Activated CD4-positive, alpha-beta T cell treated with anti-CD3 and anti-CD28 coated beads, Interleukin-2, amount 50 U/mL, for 1 hour (primary cell): ENCODE measurements at regions not wholly inside any gene's neighbourhood (a gene's known extent, or its start where the extent isn't known, plus 50 kb on each side); places are given as distances from the start of the nearest gene placed in this dataset.
"Not testable (repeated sequence)": the region's sequence is repeated elsewhere in the genome, so short reads cannot be mapped to it uniquely, and the experiment has no call there.

Source experiments
- DNase-seq: peaks from one replicate; pipeline ENCODE4 v3.0.0-alpha.2; 2020

DNA sequence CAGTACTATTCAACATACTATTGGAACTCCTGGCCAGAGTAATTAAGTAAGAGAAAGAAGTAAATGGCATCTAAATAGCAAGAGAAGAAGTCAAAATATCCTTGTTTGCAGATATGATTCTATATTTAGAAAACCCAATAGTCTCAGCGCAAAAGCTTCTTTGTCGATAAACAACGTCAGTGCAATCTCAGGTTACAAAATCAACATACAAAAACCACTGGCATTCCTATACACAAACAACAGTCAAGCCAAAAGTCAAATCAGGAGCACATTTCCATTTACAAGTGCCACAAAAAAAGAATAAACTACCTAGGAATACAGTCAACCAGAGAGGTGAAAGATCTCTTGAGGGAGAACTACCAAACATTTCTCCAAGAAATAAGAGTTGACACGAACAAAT, 1901.9 kb upstream of the ACO1 start:
- DNase-seq = no peak

DNA sequence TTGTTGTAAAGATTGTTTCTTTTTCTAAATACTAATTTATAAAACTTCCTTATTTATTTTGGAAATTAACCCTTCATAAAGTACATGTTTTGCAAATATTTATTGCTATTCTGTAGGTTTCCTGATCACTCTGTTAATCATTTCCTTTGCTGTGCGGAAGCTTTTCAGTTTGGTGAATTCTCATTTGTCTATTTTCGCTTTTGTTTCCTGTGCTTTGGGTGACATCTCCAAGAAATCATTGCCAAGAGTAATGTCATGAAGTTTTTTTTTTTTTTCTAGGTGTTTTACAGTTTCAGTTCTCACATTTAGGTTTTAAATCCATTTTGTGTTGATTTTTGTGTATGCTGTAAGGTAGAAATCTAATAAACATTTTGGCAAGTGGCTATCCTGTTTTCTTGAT, 1899.8 kb upstream of the ACO1 start:
- no peak for DNase-seq

DNA sequence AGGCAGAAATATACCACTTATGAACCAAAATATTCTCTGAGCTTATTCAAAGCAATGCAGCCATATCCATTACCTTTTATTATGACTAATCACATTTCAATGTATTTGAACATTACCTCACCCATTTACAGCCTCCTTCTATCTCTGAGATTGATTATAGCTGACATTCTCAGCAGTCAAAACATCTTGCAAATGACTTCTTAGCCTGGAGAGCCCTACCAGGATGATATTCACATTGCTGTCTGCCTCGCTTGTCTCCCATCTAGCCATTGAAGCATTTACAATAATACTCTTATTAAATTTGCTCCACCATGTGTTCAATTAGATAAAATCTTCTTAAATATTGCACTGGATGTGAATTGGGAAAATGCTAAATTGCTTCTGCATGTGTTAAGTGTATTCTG, 1879.9 kb upstream of the ACO1 start:
- DNase-seq = no peak

DNA sequence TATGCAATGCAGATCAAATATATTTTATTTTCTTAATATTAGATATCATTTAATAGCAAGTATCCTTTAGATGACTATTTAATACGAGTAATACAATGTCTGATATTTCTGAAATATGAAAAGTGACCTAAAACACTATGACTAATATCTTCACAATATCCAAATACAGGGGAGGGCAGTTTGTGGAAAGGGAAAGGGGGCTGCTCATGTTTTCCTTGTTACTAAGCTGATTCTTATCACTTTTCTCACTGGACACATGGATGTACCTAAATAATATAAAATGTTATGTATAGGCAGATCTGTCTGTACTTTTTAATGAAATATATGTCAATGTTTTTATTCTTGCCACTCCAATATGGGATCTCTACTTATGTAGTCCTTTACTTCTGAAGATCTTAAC, 1879.1 kb upstream of the ACO1 start:
- no peak for DNase-seq

DNA sequence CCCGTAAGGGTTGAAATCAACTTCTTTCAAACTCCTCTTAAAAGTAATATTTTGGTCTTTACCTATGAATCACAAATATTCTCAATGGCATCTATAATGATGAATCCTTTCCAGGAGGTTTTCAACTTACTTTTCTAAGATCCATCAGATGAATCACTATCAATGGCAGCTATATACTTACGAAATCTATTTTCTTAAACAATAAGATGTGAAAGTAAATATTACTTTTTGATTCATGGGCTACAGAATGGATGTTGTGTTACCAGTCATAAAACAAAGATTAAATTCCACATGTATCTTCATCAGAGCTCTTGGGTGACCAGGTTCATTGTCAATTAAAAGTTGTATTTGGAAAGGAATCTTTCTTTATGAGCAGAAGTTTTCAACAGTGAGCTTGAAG, 1877.7 kb upstream of the ACO1 start:
- DNase-seq = no peak

DNA sequence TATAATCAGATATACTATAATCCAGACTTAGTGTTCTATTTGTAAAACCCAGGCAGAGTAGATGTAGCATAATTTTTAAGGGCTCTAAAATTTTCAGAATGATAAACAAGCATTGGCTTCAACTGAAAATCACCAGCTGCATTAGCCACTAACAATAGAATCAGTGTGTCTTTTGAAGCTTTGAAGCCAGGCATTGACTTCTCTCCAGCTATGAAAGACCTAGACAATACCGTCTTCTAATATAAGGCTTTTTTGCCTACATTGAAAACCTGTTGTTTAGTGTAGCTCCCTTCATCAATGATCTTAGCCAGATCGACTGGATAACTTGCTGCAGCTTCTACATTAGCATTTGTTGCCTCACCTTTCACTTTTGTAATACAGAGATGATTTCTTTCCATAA, 1877.3 kb upstream of the ACO1 start:
- no peak for DNase-seq

DNA sequence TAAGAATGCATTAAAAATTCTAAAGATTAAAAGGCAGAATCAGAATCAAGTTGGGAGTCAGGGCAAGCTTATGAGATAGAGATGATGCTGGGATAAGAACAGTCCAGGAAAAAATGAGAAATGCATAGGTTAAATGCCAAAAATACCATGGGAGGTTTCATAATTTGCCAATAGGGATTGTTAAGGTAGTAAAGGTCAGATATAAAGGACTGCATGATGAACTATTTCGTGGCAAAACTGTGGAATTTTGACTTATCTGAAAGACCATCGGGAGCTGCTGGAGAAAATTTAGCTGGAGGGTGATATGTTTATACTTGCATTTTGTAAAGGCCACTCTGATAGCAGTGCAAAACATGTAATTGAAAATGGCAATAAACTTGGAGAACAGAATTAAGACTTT, 1872.8 kb upstream of the ACO1 start:
- no peak for DNase-seq

DNA sequence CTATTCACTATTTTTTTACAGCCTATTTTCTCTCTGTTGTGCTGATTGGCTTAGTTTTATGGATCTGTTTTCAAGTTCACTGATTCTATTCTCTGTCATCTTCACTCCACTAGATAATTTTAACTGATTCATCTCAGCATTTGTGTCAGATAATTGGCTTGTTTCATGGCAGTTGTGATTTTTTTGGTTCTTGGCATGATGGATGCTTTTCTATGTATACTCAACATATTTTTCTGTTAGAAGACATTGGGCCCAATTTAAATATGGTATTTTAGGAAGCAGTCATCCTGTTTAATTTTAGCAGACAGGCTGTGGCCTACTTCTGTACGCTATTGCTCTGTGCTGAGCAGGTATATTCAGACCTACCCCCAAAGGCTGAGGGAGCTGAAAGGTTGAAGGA, 1865.3 kb upstream of the ACO1 start:
- DNase-seq = no peak

DNA sequence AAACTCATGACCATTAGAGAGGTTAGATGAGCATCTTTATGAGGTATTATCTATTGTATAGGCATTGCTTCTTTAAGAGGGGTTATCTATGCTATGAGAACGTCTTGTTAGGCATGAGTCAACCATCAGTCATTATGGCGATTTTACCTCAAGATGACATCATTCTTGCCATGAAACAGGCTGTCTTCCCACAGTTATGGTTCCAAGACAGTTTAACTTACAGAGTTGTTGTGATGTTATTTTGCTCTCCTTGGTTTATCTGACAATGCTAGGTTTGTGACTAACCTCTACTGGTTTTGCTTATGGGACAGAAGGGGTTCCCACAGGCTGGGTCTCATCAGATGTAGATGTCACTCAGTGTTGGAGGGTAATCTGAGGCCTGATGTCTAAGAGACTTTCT, 1864.7 kb upstream of the ACO1 start:
- DNase-seq = no peak

DNA sequence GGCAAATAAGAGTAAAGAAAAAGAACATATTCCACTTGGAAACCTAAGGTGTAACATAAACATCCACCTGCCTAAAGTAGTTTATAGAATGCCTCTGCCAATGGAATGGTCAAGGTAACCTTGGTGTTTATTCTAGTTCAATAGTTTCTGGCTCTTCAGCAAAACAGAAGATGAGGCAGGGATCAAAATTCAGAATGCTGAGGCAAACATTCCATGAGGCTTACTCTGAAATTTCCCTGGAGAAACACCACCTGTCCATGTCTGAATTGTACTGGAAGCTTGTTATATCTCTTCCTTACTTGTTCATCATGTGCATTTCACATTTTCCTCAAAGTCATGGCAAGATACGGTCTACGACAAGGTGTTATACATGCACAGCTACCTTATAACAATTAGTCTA, 1862.4 kb upstream of the ACO1 start:
- no peak for DNase-seq

DNA sequence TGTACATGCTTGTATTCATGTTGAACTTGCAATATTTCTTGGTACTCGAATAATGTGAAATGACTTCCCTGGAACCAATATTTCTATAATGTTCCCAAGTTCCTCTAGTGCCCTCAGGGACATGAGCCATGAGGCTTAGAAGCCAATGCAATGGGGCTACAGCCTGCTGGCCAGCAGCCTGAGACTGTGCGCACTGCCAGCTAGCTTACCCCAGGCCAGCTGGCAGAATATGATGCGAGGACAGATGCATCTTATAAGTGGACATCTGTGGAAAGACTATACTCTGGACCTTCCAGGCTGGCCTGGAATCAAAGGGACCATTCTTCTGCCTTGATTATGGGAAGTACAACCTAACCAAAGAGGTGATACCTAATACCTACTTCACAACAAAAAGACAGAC, 1862.0 kb upstream of the ACO1 start:
- DNase-seq = no peak

DNA sequence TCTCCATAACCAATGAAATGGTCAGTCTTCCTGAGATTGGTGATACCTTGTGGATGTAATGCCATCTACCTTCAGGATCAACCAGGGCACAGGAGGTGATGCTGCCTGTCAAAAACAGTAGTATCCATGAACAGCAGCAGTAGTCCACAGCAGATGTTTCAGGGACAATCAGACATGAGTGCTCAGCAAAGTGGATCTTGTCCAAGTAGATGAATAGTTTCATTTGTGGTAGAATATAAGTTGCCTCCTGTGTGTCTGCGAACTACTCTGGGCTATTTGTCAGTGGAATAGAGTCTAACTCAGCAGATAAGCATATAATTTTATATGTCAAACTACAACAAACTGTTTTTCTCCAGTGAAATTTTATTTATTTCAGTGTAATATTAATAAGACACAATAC, 1860.1 kb upstream of the ACO1 start:
- no peak for DNase-seq

DNA sequence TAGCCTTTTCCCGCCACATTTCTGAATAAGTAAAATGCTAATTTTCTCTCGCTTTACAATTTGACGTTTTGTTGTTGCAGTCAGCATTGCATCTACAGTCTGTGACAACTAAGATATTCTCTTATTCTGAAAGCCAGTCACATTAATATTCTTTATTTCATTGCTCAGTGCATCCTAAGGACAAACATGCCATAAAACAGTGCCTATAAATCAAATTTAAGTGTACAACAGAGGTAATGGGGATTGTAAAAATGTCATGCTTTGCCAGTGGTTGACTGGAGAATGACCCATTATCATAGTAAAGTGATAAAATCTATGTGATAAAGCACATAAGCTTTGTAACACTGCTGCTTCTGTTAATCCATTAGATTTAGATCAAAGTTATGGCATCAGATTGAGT, 1850.0 kb upstream of the ACO1 start:
- DNase-seq = no peak

DNA sequence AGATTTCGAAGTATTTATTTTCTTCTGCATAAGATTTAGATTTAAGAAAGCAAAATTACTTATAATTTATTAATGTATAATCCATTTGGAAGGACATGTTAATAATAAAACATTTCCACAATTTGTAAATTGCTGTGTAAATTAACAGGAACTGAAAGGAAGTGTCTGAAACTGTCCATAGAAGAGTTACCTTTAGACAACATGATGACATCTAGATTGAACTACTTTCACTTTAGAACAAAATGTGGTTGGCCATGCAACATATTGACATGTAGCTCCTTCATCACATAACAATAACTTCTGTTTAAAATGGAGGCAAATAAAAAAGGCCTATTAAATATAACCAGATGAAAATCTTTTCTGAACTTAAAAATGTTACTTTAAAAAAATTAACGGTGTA, 1849.5 kb upstream of the ACO1 start:
- no peak for DNase-seq

DNA sequence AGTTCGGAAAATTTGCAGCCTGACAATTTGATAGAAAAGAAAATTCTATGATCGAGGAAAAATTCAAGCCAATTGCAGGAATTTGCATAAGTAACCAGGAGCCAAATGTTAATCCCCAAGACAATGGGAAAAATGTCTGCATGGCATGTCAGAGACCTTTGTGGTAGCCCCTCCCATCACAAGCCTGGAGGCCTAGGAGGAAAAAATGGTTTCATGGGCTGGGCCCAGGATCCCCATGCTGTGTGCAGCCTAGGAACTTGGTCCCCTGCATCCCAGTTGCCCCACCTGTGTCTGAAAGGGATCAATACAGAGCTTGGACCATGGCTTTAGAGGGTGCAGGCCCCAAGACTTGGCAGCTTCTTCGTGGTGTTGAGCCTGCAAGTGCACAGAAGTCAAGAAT, 1847.9 kb upstream of the ACO1 start:
- DNase-seq = no peak

DNA sequence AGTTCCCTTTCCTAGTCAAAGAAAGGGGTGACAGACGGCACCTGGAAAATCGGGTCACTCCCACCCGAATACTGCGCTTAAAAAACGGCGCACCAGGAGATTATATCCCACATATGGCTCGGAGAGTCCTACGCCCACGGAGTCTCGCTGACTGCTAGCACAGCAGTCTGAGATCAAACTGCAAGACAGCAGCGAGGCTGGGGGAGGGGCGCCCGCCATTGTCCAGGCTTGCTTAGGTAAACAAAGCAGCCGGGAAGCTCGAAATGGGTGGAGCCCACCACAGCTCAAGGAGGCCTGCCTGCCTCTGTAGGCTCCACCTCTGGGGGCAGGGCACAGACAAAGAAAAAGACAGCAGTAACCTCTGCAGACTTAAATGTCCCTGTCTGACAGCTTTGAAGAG, 1844.7 kb upstream of the ACO1 start:
- DNase-seq = not testable (repeated sequence)

DNA sequence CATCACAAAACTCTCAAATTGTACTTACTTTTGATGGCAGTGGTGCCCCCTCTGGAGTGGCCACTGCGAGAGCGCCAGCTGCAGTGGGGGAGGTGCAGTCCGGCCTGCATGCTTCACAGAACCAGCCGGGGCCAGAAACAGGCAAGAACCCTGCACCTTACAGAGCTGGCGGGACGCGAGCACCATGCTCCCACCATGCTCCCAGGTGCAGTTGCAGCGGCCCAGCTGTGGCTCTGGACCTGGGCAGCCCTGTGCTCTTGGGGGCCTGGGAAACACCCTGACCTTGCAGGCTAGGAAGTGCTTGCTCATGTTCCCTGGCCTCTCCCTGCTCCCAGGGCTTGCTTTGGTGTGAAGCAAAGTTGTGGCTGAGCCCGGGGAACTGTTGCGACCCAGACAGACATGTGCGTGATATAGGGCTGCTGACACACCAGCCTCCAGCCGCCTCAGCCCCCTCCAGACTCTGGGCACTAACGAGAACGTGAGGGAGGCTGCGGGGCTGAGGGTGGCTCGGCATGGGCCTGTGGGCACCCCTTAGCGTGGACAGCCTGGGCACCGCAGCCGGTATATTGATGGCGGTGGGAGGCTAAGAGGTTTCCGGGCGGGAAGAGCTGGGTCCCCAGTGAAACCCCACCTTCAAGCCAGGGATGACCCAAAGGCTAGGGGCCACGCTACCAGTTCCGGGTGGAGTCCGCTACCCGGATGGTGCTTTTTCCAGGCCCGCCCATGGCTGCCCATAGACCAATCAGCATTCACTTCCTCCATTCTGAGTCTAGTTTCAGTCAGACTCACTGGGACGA, 1809.9 kb upstream of the ACO1 start:
- DNase-seq = no peak

DNA sequence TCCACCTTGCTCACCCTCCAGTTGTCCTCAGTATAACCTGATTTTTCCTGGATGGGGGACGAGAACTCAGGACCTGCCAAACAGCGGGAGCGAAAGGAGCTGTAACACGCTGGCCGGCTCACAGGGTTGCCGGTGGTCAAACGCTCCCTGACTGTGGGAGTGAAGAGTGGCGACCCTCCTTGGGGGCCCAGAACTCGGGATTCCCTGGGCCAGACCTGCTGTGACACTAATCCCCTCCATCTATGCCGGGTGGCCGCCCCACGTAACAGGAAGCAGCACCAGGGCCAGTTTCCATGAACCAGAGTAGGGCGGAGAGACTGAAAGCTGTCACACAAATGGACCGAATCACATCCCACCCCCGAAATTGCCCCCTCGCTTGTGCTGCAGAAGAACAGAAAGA, 1809.2 kb upstream of the ACO1 start:
- DNase-seq = no peak

DNA sequence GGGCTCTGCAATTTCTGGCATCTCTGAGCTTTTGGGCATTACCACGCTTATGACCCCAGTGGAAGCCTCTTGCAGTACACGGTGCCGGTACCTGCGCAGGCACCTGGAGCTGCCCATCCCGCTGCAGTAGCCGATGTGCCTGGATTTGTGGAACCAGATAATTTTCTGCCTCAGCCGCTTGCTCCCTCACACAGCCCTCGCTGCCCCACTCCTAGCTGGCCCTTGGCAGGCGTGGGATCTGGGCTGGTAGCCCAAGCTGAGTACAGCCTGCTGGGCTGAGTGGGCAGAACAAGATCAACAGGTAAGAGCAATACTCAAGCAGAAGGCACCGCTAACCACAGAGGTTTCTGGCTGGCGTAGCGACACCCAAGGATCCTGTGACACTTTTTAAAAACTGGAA, 1808.8 kb upstream of the ACO1 start:
- no peak for DNase-seq

DNA sequence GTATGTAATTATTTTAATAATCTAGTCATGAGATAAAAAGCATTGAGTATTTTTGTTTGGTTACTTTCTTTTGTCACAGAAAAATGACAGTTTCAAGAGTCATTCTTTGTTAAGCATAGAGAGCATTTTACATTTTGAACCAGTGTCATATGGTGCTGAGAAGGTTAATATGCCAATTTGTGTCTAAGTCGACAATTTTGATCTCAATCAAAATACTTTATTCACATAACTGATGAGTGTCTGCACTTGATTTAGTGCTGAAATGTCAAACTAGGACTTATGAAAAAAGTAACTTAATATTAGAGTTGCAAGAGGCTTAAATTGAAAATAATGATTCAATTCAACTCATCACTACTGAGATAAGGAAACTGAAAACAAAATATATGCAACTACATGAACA, 1804.6 kb upstream of the ACO1 start:
- DNase-seq = no peak

DNA sequence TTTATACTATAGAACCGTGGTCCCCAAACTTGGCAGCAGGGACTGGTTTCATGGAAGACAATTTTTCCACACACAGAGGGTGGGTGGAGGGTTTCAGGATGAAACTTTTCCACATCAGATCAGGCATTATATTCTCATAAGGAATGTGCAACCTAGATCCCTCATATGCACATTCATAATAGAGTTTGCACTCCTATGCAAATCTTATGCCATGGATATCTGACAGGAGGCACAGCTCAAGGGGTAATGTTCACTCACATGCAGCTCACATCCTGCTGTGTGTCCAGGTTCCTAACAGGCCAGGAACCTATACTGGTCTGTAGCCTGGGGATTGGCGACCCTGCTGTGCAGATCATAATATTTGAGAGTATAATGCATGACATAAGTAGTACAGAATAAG, 1802.2 kb upstream of the ACO1 start:
- DNase-seq = no peak

DNA sequence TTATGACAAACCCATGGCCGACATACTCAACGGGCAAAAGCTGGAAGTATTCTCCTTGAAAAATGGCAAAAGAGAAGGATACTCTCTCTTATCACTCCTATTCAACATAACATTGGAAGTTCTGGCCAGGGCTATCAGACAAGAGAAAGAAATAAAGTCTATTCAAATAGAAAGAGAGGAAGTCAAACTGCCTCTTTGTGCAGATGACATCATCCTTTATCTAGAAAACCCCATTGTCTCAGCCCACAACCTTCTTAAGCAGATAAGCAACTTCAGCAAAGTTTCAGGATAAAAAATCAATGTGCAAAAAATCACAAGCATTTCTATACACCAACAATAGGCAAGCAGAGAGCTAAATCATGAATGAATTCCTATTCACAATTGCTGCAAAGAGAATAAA, 1799.9 kb upstream of the ACO1 start:
- no peak for DNase-seq

DNA sequence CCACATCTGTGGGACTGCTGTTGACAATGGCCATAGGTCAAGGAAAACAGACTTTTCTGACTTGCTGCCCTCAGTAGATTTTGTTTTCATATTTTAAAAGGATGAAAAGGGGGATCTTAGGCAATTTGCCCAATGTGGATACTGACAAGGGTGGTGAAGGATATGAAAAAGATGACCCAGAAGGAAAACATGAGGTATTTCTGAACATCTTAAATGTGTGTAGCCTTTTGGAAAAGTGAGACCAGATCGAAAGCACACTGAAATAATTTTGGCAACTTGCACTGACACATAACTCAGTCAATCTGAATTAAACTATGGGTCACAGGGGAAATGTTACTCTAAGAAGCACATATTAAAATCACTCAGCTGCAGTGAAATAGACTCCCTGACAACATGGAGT, 1793.0 kb upstream of the ACO1 start:
- no peak for DNase-seq

DNA sequence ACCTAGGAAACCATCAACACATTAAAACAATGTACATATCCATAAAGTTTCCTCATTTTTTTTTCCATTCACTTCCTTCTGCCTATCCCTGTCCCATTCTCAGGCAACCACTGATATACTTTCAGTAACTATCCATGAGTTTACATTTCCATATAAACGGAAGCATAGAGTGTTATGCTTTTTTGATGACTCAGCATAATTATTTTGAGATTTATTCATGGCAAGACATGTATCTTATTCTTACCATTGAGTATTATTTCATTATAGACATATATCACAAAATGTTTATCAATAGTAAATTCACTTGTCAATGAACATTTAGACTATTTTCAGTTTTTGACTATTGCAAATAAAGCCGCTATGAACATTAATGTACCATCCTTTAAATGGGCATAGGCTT, 1786.8 kb upstream of the ACO1 start:
- no peak for DNase-seq

DNA sequence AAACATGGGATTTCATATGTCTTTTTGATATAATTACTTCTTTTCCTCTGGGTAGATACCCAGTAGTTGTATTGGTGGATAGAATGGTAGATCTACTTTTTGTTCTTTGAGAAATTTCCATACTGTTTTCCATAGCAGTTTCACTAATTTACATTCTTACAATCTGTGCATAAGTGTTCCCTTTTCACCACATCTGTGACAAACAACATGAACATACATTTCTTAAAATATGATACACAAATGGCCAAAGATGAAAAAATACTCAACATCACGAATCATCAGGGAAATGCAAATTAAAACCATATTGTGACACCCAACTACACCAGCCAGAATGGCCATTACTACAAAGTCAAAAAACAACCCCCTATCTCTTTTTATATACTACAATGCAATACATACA, 1778.5 kb upstream of the ACO1 start:
- DNase-seq = no peak

DNA sequence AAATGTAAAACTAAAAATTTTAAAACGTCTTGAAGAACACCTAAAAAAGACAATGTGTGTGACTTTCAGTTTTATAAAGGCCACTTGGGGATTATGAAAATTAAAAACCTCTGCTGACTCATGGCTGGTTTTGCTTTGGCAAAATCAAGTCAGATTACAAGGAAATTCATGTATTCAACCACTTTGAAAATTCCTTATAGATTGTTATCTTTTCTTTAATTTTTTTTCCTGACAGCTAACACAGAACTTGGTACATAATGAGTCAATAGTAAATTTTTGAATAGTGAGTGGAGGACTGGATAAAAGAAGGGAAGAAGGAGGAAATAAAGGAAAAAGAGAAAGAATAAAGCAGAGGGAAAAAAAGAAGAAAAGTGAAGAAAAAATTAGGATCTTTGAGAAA, 1774.7 kb upstream of the ACO1 start:
- no peak for DNase-seq
